ENCODE measurements at regions not wholly inside any gene's neighbourhood (a gene's known extent, or its start where the extent isn't known, plus 50 kb on each side); places are given as distances from the start of the nearest gene placed in this dataset.

- SMC1A ChIA-PET (ENCODE audit: uncharacterized antibody, unreplicated experiment), result no interaction called here
- POLR2A ChIA-PET, result no interaction called here
- DNase-seq (ENCODE audit: low read depth, low spot score) (no peak), FAIRE-seq (no peak), ATAC-seq (no peak)
- Histone ChIP-seq H4K20me1 (ENCODE audit: control insufficient read depth, insufficient read depth) (no peaks in the 10 kb centered on the region), H3K9ac (ENCODE audit: control insufficient read depth, insufficient read depth, low read length) (no peak overlapping the region), H3K36me3 (ENCODE audit: control insufficient read depth in 2 of 2, insufficient read depth in 2 of 2, low read length in 1 of 2) (no peaks in the 10 kb centered on the region), H3K4me1 (ENCODE audit: control insufficient read depth, insufficient read depth, low read length) (no peaks in the 10 kb centered on the region), H3K79me2 (ENCODE audit: control insufficient read depth, insufficient read depth, low read length) (no peaks in the 10 kb centered on the region), H3K27ac (ENCODE audit: control insufficient read depth, insufficient read depth) (no peak overlapping the region), H3K4me2 (ENCODE audit: control insufficient read depth, insufficient read depth) (no peak overlapping the region), H3K27me3 (replicated peaks in 1 of 2; ENCODE audit: control insufficient read depth in 2 of 2, insufficient read depth in 2 of 2, low read length in 1 of 2) (no peaks in the 10 kb centered on the region; a peak in 2 of 4 replicates), H2AFZ (ENCODE audit: control insufficient read depth, low read depth, low read length) (no peak overlapping the region), H3K9me3 (replicated peaks; ENCODE audit: control insufficient read depth, insufficient read depth, low read length) (no peaks in the 10 kb centered on the region), H3K4me3 (no peak overlapping the region)
- RAD21 ChIA-PET (ENCODE audit: unreplicated experiment), result no interaction called here
- TF ChIP-seq KDM1A (IDR thresholded peaks at IDR 0.05; ENCODE audit: borderline replicate concordance), result no peak
- TF ChIP-seq MEF2A (IDR thresholded peaks at IDR 0.05; ENCODE audit: insufficient read depth, low read depth, low read length), result no peak
- TF ChIP-seq RUNX3 (IDR thresholded peaks at IDR 0.05; ENCODE audit: low read length), result no peak
- TF ChIP-seq ZNF207 (IDR thresholded peaks at IDR 0.05; ENCODE audit: borderline replicate concordance), result no peak
- TF ChIP-seq NR2C2 (IDR thresholded peaks at IDR 0.05; ENCODE audit: borderline replicate concordance, control insufficient read depth, insufficient read length, low read depth), result no peak
- TF ChIP-seq NFIC (IDR thresholded peaks at IDR 0.05; ENCODE audit: low read depth, low read length), result no peak
- TF ChIP-seq, protein P1, sequence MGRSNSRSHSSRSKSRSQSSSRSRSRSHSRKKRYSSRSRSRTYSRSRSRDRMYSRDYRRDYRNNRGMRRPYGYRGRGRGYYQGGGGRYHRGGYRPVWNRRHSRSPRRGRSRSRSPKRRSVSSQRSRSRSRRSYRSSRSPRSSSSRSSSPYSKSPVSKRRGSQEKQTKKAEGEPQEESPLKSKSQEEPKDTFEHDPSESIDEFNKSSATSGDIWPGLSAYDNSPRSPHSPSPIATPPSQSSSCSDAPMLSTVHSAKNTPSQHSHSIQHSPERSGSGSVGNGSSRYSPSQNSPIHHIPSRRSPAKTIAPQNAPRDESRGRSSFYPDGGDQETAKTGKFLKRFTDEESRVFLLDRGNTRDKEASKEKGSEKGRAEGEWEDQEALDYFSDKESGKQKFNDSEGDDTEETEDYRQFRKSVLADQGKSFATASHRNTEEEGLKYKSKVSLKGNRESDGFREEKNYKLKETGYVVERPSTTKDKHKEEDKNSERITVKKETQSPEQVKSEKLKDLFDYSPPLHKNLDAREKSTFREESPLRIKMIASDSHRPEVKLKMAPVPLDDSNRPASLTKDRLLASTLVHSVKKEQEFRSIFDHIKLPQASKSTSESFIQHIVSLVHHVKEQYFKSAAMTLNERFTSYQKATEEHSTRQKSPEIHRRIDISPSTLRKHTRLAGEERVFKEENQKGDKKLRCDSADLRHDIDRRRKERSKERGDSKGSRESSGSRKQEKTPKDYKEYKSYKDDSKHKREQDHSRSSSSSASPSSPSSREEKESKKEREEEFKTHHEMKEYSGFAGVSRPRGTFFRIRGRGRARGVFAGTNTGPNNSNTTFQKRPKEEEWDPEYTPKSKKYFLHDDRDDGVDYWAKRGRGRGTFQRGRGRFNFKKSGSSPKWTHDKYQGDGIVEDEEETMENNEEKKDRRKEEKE (IDR thresholded peaks at IDR 0.05), result no peak
- TF ChIP-seq ATF7 (IDR thresholded peaks at IDR 0.05; ENCODE audit: low read depth), result no peak
- no peak for TF ChIP-seq HCFC1 (IDR thresholded peaks at IDR 0.05; ENCODE audit: low read length)
- no peak for TF ChIP-seq SKIL (IDR thresholded peaks at IDR 0.05; ENCODE audit: low read depth, poor library complexity, severe bottlenecking)
- no peak for TF ChIP-seq NBN (IDR thresholded peaks at IDR 0.05)
- no peak for TF ChIP-seq CREB1 (IDR thresholded peaks at IDR 0.05; ENCODE audit: low read depth)
- TF ChIP-seq RELB (IDR thresholded peaks at IDR 0.05; ENCODE audit: low read depth), result no peak
- TF ChIP-seq IKZF2 (IDR thresholded peaks at IDR 0.05), result no peak
- no peak for TF ChIP-seq HDAC2 (IDR thresholded peaks at IDR 0.05)
- no peak for TF ChIP-seq BACH1 (IDR thresholded peaks at IDR 0.05; ENCODE audit: borderline replicate concordance)
- no peak for TF ChIP-seq PAX5 (IDR thresholded peaks at IDR 0.05; ENCODE audit: borderline replicate concordance, low read depth, low read length)
- TF ChIP-seq MYC (IDR thresholded peaks at IDR 0.05; ENCODE audit: insufficient read depth, insufficient read length, insufficient replicate concordance, low read length, severe bottlenecking), result no peak
- TF ChIP-seq MYB (IDR thresholded peaks at IDR 0.05; ENCODE audit: borderline replicate concordance, low read depth, low read length), result no peak
- CTCF ChIA-PET, result no interaction called here
- intact Hi-C loops (cut with micrococcal nuclease; ENCODE audit: unreplicated experiment) (no loop called here), in situ Hi-C loops (cut with MboI) (no loop called here)
- 47% methylated on average over 7 of the region's 7 CpGs for WGBS (ENCODE audit: insufficient coverage, insufficient replicate concordance, low lambda C conversion rate, missing lambda C conversion rate)
- no TSS peak for BruUV-seq (replicated peaks)
Measured at GRCh38 chr11:129734654-129735053, 81.0 kb upstream of the TMEM45B start.
